ENCODE measurements at regions not wholly inside any gene's neighbourhood (a gene's known extent, or its start where the extent isn't known, plus 50 kb on each side); places are given as distances from the start of the nearest gene placed in this dataset.

DNA sequence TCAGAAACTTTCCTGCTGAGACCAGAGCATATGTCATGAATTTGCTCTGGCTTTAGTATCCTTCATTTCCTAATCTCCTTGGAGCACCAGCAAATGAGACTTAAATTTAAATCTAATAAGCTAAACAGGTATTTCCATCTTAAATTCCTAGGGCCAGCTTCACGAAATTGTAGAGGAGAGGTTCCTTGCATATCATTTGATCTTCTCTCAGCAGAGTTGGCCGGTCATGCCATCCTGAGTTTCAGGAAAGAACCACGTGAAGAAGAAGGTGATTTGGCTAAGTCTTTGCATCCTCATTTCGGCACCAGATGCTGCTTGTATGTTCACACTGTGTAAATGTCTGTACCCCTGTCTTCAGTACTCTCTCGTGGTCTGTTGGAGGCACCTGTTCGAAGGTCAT lies 370.4 kb upstream of the NBEA start:
- TF ChIP-seq, protein P1, sequence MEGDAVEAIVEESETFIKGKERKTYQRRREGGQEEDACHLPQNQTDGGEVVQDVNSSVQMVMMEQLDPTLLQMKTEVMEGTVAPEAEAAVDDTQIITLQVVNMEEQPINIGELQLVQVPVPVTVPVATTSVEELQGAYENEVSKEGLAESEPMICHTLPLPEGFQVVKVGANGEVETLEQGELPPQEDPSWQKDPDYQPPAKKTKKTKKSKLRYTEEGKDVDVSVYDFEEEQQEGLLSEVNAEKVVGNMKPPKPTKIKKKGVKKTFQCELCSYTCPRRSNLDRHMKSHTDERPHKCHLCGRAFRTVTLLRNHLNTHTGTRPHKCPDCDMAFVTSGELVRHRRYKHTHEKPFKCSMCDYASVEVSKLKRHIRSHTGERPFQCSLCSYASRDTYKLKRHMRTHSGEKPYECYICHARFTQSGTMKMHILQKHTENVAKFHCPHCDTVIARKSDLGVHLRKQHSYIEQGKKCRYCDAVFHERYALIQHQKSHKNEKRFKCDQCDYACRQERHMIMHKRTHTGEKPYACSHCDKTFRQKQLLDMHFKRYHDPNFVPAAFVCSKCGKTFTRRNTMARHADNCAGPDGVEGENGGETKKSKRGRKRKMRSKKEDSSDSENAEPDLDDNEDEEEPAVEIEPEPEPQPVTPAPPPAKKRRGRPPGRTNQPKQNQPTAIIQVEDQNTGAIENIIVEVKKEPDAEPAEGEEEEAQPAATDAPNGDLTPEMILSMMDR (IDR thresholded peaks at IDR 0.05 in 8 of 11, conservative IDR thresholded peaks at IDR 0.05 in 3 of 11): no peak
- TF ChIP-seq POLR2A (IDR thresholded peaks at IDR 0.05): no peak

Data from spleen (tissue), 7 donors.